ENCODE measurements at regions not wholly inside any gene's neighbourhood (a gene's known extent, or its start where the extent isn't known, plus 50 kb on each side); places are given as distances from the start of the nearest gene placed in this dataset.

DNA sequence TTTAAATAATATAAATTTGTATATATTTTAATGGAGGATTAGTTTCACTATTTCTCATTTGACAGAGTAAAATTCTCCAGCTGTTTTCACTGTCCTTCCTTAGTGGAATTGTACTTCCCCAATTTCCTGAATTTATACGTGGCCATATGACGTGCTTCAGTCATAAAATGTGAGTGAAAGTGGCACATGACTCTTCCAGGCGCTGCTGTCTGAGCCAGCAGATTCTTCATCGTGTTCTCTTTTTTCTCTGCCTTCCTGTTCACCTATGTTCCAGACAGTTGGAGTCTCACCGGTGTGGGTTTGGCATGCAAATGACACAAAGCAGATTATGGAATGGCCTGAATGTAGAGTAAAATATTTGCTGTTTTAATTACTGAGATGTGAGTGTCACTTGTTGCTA is 684.1 kb downstream of the SEMA5A start:
- Histone ChIP-seq H3K9me3 (0 out of 2 replicates have a peak, but pooled peaks cover 3% of the 10 kb centered on the region), H3K4me1 (no peaks in the 10 kb centered on the region), H3K4me3 (ENCODE audit: low read depth, low read length) (no peak overlapping the region), H3K27me3 (no peaks in the 10 kb centered on the region), H3K36me3 (no peaks in the 10 kb centered on the region)
- no peak for DNase-seq
- TF ChIP-seq CTCF (IDR thresholded peaks at IDR 0.05; ENCODE audit: low read depth, low read length), result no peak

DNA sequence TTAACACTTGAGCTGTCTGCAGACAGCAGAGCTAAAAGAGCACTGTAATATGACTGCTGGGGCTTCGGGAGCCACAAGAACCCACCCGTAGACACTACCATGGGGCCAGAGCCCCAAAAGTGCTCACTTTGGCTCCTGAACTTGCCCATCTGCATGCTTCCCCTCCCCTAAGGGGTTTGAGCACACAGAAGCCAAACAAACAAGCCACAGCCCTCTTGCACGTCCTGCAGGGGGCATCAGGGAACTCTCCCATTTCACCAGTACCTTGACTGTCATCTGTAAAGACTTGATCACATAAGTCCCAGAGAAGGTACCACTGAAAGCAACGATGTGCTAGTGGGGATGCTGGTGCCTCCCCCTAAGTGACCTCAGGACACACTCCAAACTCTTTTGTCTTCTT is 681.8 kb downstream of the SEMA5A start:
- no peak for DNase-seq
- H3K4me3 ChIP-seq (ENCODE audit: low read depth, low read length), result no peak overlapping the region
- no peaks in the 10 kb centered on the region; the same call in 1 of the 2 replicates for H3K9me3 ChIP-seq
- no peaks in the 10 kb centered on the region for H3K4me1 ChIP-seq
- TF ChIP-seq CTCF (IDR thresholded peaks at IDR 0.05; ENCODE audit: low read depth, low read length), result no peak
- H3K36me3 ChIP-seq, result no peaks in the 10 kb centered on the region
- no peaks in the 10 kb centered on the region for H3K27me3 ChIP-seq

DNA sequence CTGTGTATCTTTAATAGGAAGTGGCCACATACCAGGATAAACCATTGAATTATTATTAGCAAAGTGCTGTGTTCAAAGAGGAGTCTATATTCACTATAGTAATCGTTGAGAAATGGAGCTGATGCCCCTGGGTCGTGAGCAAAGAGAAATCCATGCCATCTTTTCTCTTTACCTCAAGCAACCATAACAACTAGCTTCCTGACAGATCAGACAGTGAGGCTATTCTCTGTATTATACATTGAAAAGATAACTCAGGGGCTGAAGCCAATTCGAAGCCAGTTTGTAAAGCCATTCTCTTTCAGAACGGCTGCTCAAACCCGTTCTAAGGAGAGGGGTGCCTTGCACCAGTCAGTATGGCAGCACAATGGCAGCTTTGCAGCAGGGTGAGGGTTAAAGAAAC is 680.6 kb downstream of the SEMA5A start:
- H3K9me3 ChIP-seq, result no peaks in the 10 kb centered on the region; the same call in 1 of the 2 replicates
- no peak for DNase-seq
- H3K4me3 ChIP-seq (ENCODE audit: low read depth, low read length), result no peak overlapping the region
- no peak for TF ChIP-seq CTCF (IDR thresholded peaks at IDR 0.05; ENCODE audit: low read depth, low read length)
- H3K27me3 ChIP-seq, result no peaks in the 10 kb centered on the region
- no peaks in the 10 kb centered on the region for H3K36me3 ChIP-seq
- H3K4me1 ChIP-seq, result no peaks in the 10 kb centered on the region

- H3K36me3 ChIP-seq, result no peaks in the 10 kb centered on the region
- no peaks in the 10 kb centered on the region for H3K4me1 ChIP-seq
- no peaks in the 10 kb centered on the region for H3K27me3 ChIP-seq
- DNase-seq, result no peak
- no peak for TF ChIP-seq CTCF (IDR thresholded peaks at IDR 0.05; ENCODE audit: low read depth, low read length)
- H3K9me3 ChIP-seq, result no peaks in the 10 kb centered on the region; the same call in 1 of the 2 replicates
- no peak overlapping the region for H3K4me3 ChIP-seq (ENCODE audit: low read depth, low read length)
These were observed 680.0 kb downstream of the SEMA5A start for GRCh38 chr5:8865686-8866374.

GRCh38 chr5:8868283-8868682 is 677.6 kb downstream of the SEMA5A start:
- Histone ChIP-seq H3K9me3 (no peaks in the 10 kb centered on the region; the same call in 1 of the 2 replicates), H3K4me1 (no peaks in the 10 kb centered on the region), H3K27me3 (no peaks in the 10 kb centered on the region), H3K4me3 (ENCODE audit: low read depth, low read length) (no peak overlapping the region), H3K36me3 (no peaks in the 10 kb centered on the region)
- DNase-seq, result no peak
- no peak for TF ChIP-seq CTCF (IDR thresholded peaks at IDR 0.05; ENCODE audit: low read depth, low read length)

DNA sequence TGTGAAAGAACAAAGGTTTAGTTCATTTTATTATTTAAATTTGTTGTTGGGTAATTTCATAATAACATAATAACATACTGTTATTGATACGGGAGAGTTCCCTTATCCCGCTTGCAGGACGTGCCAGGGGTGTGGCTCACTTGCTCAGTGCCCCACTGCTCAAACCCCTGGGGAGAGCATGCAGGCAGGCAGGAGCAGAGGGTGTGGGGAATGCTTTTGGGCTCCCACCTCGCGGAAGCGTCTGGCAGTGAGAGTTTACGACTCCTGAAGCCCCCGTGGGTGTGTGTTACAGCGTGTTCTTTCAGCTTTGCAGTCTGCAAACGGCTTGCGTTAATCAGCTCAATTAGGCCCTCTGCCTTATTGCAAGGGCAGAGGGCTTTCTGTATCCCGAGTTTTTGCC is 675.9 kb downstream of the SEMA5A start:
- H3K4me1 ChIP-seq, result no peaks in the 10 kb centered on the region
- H3K36me3 ChIP-seq, result no peaks in the 10 kb centered on the region
- H3K27me3 ChIP-seq, result no peaks in the 10 kb centered on the region
- H3K4me3 ChIP-seq (ENCODE audit: low read depth, low read length), result no peak overlapping the region
- TF ChIP-seq CTCF (IDR thresholded peaks at IDR 0.05; ENCODE audit: low read depth, low read length), result no peak
- DNase-seq, result no peak
- no peaks in the 10 kb centered on the region; the same call in 1 of the 2 replicates for H3K9me3 ChIP-seq
